ENCODE measurements at regions not wholly inside any gene's neighbourhood (a gene's known extent, or its start where the extent isn't known, plus 50 kb on each side); places are given as distances from the start of the nearest gene placed in this dataset.
A peak's percentile ranks its signal among the peaks of the same experiment; 100 is the strongest.

- H3K4me3 ChIP-seq = no peak overlapping the region
- H3K27ac ChIP-seq = no peak overlapping the region
- H3K9me3 ChIP-seq = no peaks in the 10 kb centered on the region
- WGBS, 2 donors = 47 to 50% methylated on average over 3 of the region's 3 CpGs
- peaks cover 0 to 26% (median under 1%) of the 10 kb centered on the region in 4 donors for H3K4me1 ChIP-seq
- no peaks in the 10 kb centered on the region for H3K27me3 ChIP-seq
- no peak for DNase-seq (ENCODE audit: low spot score in 2 of 2)
- no peaks in the 10 kb centered on the region for H3K36me3 ChIP-seq
- TF ChIP-seq CTCF (IDR thresholded peaks at IDR 0.05) (no peak), EP300 (IDR thresholded peaks at IDR 0.05) (no peak), POLR2A (IDR thresholded peaks at IDR 0.05) (no peak)
Observed at GRCh38 chr10:94205396-94205831, 157.3 kb downstream of the NOC3L start.

- Histone ChIP-seq H3K27ac (no peak overlapping the region), H3K4me3 (no peak overlapping the region), H3K4me1 (peaks cover 0 to 33% (median 7%) of the 10 kb centered on the region in 4 donors), H3K9me3 (no peaks in the 10 kb centered on the region), H3K36me3 (no peaks in the 10 kb centered on the region), H3K27me3 (no peaks in the 10 kb centered on the region)
- no peak for TF ChIP-seq CTCF (IDR thresholded peaks at IDR 0.05)
- no peak for TF ChIP-seq EP300 (IDR thresholded peaks at IDR 0.05)
- TF ChIP-seq POLR2A (IDR thresholded peaks at IDR 0.05) = no peak
- DNase-seq (ENCODE audit: low spot score in 2 of 2) = no peak
- 69 to 83% methylated on average over 2 of the region's 2 CpGs for WGBS, 2 donors
Observed at GRCh38 chr10:94206176-94206575, 156.6 kb downstream of the NOC3L start.

GRCh38 chr10:94208315-94208714 lies 154.4 kb downstream of the NOC3L start:
- no peak for DNase-seq (ENCODE audit: low spot score in 2 of 2)
- peaks cover 0 to 47% (median 14%) of the 10 kb centered on the region in 4 donors for H3K4me1 ChIP-seq
- WGBS, 2 donors = 57 to 59% methylated on average over 1 of the region's 1 CpG
- no peaks in the 10 kb centered on the region for H3K36me3 ChIP-seq
- H3K9me3 ChIP-seq = no peaks in the 10 kb centered on the region
- no peak overlapping the region for H3K4me3 ChIP-seq
- H3K27me3 ChIP-seq = no peaks in the 10 kb centered on the region
- H3K27ac ChIP-seq = peak overlapping the region in 1 of 4 donors; percentile 14
- no peak for TF ChIP-seq CTCF (IDR thresholded peaks at IDR 0.05)
- no peak for TF ChIP-seq EP300 (IDR thresholded peaks at IDR 0.05)
- no peak for TF ChIP-seq POLR2A (IDR thresholded peaks at IDR 0.05)

DNA sequence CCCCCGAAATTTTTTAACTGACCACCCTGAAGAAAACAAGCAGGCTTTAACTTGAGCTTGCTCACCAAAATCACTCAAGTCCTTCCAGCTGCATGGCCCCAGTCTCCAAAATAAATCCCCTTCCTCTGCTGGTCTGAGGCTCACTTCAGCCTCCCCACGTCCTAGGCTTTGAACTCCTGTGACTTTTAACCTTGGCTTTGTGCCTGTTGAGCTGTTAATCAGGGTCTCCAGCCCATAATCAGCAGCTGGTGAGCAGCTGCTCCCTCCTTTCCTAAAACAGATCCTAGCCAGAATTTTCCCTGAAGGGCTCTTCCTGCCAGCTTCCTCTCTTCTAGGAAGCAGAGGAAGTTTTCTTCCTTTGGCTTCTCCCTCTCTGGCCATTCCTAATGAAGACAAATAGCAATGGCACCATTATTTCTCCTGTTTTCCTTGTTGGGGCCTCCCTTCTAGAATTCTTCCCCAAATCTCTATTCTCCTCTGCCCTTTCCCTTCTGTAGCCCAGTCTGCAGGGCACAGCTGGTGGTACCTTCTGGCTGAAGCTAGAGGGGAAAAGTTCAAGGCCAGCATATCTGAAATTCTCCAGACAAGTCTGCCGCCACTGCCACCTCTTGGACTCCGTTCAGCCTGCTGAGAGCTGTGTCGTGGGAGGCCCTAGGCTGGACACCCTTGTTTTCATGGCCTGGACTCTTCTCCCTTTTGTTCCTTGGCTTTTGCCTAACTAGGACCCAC lies 152.1 kb downstream of the NOC3L start:
- Histone ChIP-seq H3K27me3 (no peaks in the 10 kb centered on the region), H3K36me3 (no peaks in the 10 kb centered on the region), H3K4me3 (no peak overlapping the region), H3K27ac (peak overlapping the region in 3 of 4 donors; percentile 25 to 73 (median 58)), H3K9me3 (no peaks in the 10 kb centered on the region), H3K4me1 (peaks cover 0 to 59% (median 15%) of the 10 kb centered on the region in 4 donors)
- WGBS, 2 donors = 26 to 39% methylated on average over 5 of the region's 5 CpGs
- no peak for TF ChIP-seq CTCF (IDR thresholded peaks at IDR 0.05)
- no peak for DNase-seq (ENCODE audit: low spot score in 2 of 2)

DNA sequence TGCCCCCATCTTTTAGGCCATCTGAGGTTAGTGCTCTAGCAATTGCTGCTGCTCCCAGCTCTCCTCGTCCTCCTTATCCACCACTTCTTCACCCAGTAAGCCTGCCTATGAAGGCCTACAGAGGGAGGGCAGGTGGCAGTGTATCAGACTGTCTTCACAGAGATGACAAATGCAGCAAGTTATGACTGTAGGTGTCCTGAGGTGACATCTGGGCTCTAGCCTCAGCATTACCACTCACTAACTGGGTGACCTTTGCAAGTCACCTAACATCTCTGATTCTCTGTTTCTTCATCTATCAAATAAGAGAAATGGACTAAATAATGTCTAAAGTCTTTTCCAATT lies 151.6 kb downstream of the NOC3L start:
- 64 to 79% methylated on average over 1 of the region's 1 CpG for WGBS, 2 donors
- peaks cover 0 to 54% (median 15%) of the 10 kb centered on the region in 4 donors for H3K4me1 ChIP-seq
- H3K9me3 ChIP-seq = no peaks in the 10 kb centered on the region
- TF ChIP-seq EP300 (IDR thresholded peaks at IDR 0.05) (no peak), POLR2A (IDR thresholded peaks at IDR 0.05) (no peak), CTCF (IDR thresholded peaks at IDR 0.05) (no peak)
- H3K27ac ChIP-seq = peak overlapping the region in 2 of 4 donors; percentile 58 to 73
- no peak overlapping the region for H3K4me3 ChIP-seq
- DNase-seq (ENCODE audit: low spot score in 2 of 2) = no peak
- H3K27me3 ChIP-seq = no peaks in the 10 kb centered on the region
- H3K36me3 ChIP-seq = no peaks in the 10 kb centered on the region
